GM18505 (cell line): ENCODE measurements at regions not wholly inside any gene's neighbourhood (a gene's known extent, or its start where the extent isn't known, plus 50 kb on each side); places are given as distances from the start of the nearest gene placed in this dataset.

Experiments used
- ATAC-seq: cut with Tn5 transposase; IDR thresholded peaks from one replicate; pipeline ENCODE4 v1.9.1; 2021; ENCODE audit not compliant: unreplicated experiment
- POLR2A ChIP-seq: IDR thresholded peaks from 4 replicates; pipeline ENCODE4 v1.6.1; 2011; ENCODE audit warnings: borderline replicate concordance; ENCODE audit not compliant: insufficient read depth, insufficient read length; ENCODE audit errors: extremely low read depth

DNA sequence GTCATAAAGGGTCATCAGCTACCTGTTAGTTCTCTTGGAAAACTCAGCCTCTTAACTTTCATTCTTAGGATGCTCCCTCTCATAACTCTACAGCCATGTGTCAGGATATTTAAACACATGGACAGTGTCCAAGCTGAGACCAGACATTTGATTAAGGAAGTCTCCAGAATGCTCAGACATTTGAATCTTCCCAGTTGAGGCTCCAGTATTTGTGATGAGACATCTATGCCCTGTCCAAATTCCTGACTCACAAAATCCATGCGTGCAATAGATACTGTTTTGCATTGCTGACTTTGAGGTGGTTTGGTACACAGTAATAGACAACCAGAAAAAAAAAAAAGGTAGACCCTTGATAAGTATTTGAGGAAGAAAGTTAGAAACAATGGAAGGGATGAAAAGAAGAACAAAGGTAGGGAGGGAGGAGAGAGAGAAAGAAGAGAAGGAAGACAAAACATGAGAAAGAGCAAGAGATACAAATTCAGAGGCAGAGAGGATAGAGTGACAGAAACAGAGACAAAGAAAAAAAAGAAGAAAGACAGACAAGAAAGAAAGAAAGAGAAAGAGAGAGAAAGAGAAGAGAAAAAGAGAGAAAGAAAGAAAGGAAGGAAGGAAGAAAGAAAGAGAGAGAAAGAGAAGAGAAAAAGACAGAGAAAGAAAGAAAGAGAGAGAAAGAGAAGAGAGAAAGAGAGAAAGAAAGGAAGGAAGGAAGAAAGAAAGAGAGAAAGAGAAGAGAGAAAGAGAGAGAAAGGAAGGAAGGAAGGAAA is 275.5 kb upstream of the PRMT6 start:
- TF ChIP-seq POLR2A, result no peak
- no peak for ATAC-seq

DNA sequence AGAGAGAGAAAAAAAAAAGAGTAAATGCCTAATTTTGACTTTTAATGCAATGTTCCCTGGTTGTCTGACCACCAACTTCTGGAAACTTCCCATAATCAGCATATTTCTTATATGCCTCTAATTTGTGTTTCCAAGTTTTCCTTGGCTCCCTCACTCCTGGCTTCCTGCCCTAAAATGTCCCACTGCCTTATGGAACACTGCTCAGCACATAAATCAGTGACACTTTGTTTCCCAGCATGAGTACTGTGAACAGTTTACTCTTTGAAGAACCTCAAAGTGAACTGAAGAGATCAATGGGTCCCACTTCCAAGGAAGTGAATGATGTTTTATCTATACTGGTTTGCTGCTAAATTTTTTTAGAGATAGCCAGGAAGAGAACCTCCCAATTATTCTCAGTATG is 271.3 kb upstream of the PRMT6 start:
- ATAC-seq, result no peak
- TF ChIP-seq POLR2A, result no peak

- no peak for TF ChIP-seq POLR2A
- ATAC-seq, result no peak
Measured at GRCh38 chr1:106787520-106787919, 269.0 kb upstream of the PRMT6 start.

- no peak for ATAC-seq
- no peak for TF ChIP-seq POLR2A
Measured at GRCh38 chr1:106789686-106790085, 266.8 kb upstream of the PRMT6 start.

DNA sequence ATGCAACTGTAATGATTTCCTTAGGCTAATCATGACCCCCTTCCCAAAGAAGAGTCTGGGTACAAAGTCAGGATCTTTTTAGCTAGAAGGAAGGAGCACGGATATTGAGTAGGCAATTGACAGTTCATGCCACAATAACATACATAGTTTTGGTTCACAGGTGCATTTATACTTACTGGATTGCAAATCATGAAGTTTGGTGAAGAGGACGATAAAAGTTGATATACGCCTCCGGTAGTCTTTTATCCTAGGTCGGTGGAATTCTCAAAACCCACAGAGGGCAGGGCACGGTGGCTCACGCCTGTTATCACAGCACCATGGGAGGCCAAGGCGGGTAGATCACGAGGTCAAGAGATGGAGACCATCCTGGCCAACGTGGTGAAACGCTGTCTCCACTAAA is 265.4 kb upstream of the PRMT6 start:
- no peak for TF ChIP-seq POLR2A
- ATAC-seq, result no peak

- ATAC-seq, result no peak
- no peak for TF ChIP-seq POLR2A
Measured at GRCh38 chr1:106793651-106794050, 262.8 kb upstream of the PRMT6 start.

- TF ChIP-seq POLR2A, result no peak
- ATAC-seq, result no peak
Measured at GRCh38 chr1:106798991-106799390, 257.5 kb upstream of the PRMT6 start.

GRCh38 chr1:106802181-106802580 is 254.3 kb upstream of the PRMT6 start:
- TF ChIP-seq POLR2A, result no peak
- no peak for ATAC-seq

DNA sequence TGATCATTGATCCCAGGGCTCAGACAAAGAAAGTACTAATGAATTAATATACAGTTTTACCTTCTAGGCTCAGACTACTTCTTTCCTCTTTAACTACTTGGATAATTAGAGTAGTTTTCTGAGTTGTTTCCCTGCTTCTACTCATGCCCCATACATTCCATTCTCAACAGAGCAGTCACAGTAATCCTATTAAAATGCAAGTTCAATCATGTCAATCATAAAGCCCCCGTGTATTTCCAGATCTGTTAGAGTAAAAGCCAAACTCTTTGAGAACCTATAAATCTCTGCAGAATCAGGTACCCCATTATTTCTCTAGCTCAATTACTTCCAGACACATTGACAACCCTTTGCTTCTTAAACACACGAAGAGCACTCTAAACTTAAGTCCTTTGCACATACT is 242.1 kb upstream of the PRMT6 start:
- no peak for ATAC-seq

GRCh38 chr1:106817575-106817974 is 238.9 kb upstream of the PRMT6 start:
- TF ChIP-seq POLR2A, result no peak
- ATAC-seq, result no peak

More for the DNA sequence above, 242.1 kb upstream of the PRMT6 start:
- TF ChIP-seq POLR2A, result no peak

DNA sequence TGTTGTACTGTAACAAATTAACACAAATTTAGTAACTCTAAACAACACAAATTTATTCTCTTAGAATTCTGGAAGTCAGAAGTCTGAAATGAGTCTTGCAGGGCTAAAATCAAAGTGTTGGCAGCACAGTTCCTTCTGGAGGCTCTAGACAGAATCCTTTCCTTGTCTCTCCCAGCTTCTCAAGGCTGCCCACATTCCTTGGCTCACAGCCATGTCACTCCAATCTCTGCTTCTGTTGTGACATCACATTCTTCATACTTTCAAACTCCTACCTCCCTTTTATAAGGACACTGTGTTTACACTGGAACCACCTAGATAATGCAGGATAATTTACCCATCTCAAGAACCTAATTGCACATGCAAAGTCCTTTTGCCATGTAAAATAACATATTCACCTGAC is 225.0 kb upstream of the PRMT6 start:
- ATAC-seq, result no peak
- TF ChIP-seq POLR2A, result no peak

DNA sequence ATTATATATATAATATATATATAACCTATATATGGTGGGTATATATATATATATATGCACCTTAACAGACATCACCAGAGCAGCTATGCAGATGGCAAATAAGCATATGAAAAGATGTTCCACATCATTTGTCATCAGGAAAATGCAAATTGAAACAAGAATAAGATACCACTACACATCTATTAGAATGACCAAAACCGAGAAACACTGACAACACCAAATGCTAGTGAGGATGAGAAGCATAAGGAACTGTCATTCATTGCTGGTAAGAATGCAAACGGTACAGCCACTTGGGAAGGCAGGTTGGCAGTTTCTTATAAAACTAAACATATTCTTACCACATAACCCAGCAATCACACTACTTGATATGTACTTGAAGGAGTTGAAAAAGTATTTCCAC is 219.8 kb upstream of the PRMT6 start:
- peak; percentile 92 for ATAC-seq
- no peak for TF ChIP-seq POLR2A

DNA sequence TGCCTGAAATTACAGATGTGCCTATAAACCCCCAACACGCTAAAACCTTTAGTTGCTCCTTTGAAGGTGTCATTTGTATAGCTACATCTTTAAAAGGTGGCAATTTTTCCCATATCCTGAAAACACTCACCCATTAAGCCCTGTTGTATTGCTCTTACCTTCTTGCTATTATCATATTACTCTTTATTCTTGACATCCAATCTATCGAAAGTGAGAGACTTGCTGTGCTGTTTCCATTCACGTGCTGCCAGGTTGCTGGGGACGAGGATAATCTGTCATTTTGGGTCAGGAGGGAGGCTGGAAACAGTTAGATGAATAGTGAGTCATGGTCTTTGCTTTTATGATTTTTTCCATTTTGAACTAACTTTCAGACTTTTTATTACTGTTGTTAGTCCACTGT is 213.0 kb upstream of the PRMT6 start:
- no peak for ATAC-seq

GRCh38 chr1:106846656-106847055 is 209.8 kb upstream of the PRMT6 start:
- peak; percentile 82 for ATAC-seq
- no peak for TF ChIP-seq POLR2A

More for the DNA sequence above, 213.0 kb upstream of the PRMT6 start:
- TF ChIP-seq POLR2A, result no peak

- ATAC-seq, result no peak
- no peak for TF ChIP-seq POLR2A
Measured at GRCh38 chr1:106861110-106861509, 195.4 kb upstream of the PRMT6 start.
